Upper lobe of right lung (tissue), 1 donor: ENCODE measurements at regions not wholly inside any gene's neighbourhood (a gene's known extent, or its start where the extent isn't known, plus 50 kb on each side); places are given as distances from the start of the nearest gene placed in this dataset.

Experiments
- ATAC-seq: fragments of 200-7000 bp; cut with Tn5 transposase; one replicate; pipeline ENCODE4 v1.9.1; 2020; ENCODE audit warnings: mild to moderate bottlenecking, moderate library complexity
- DNase-seq: peaks from one replicate; pipeline ENCODE4 v3.0.0-alpha.2; 2020
- H3K27ac ChIP-seq: fragments of 200-600 bp; one replicate; pipeline ENCODE4 v1.8.0; 2022
- H3K27me3 ChIP-seq: fragments of 200-600 bp; one replicate; pipeline ENCODE4 v1.8.0; 2022; ENCODE audit warnings: mild to moderate bottlenecking
- H3K36me3 ChIP-seq: fragments of 200-600 bp; one replicate; pipeline ENCODE4 v1.8.0; 2022
- H3K4me1 ChIP-seq: fragments of 200-600 bp; one replicate; pipeline ENCODE4 v1.8.0; 2022
- H3K4me3 ChIP-seq: fragments of 200-600 bp; one replicate; pipeline ENCODE4 v1.8.0; 2022; ENCODE audit warnings: mild to moderate bottlenecking
- H3K9me3 ChIP-seq: fragments of 200-600 bp; one replicate; pipeline ENCODE4 v1.8.0; 2022
- CTCF ChIP-seq: fragments of 200-600 bp; IDR thresholded peaks from one replicate; pipeline ENCODE4 v1.8.0; 2022; ENCODE audit warnings: antibody characterized with exemption
- intact Hi-C: fragments of 100-400 bp; cut with DNase I; formaldehyde crosslinking; loops from one replicate; pipeline ENCODE4 v1.11.0; 2022
- donor health status: DM: no; HTN: yes; CAD: no; lungs with severe emphysema.

- Histone ChIP-seq H3K9me3 (no peaks in the 10 kb centered on the region), H3K4me3 (no peak overlapping the region), H3K4me1 (no peaks in the 10 kb centered on the region), H3K27ac (no peak overlapping the region), H3K36me3 (no peaks in the 10 kb centered on the region), H3K27me3 (no peaks in the 10 kb centered on the region)
- DNase-seq (no peak), ATAC-seq (peak; percentile 17)
- no peak for TF ChIP-seq CTCF
- intact Hi-C loops = no loop called here
Observed at GRCh38 chr11:25350899-25351803, 854.3 kb downstream of the LUZP2 start.

- DNase-seq (no peak), ATAC-seq (no peak)
- no peak for TF ChIP-seq CTCF
- Histone ChIP-seq H3K36me3 (no peaks in the 10 kb centered on the region), H3K4me1 (no peaks in the 10 kb centered on the region), H3K4me3 (no peak overlapping the region), H3K27ac (no peak overlapping the region), H3K27me3 (no peaks in the 10 kb centered on the region), H3K9me3 (no peaks in the 10 kb centered on the region)
- intact Hi-C loops = no loop called here
Observed at GRCh38 chr11:25357133-25357532, 860.3 kb downstream of the LUZP2 start.

GRCh38 chr11:25377466-25377865 lies 880.6 kb downstream of the LUZP2 start:
- ATAC-seq = no peak
- intact Hi-C loops = no loop called here
- Histone ChIP-seq H3K27me3 (no peaks in the 10 kb centered on the region), H3K27ac (no peak overlapping the region), H3K9me3 (no peaks in the 10 kb centered on the region), H3K4me1 (no peaks in the 10 kb centered on the region), H3K36me3 (no peaks in the 10 kb centered on the region), H3K4me3 (no peak overlapping the region)
- no peak for TF ChIP-seq CTCF
- DNase-seq = no peak

- intact Hi-C loops = no loop called here
Observed at GRCh38 chr11:25396847-25397246, 900.0 kb downstream of the LUZP2 start.

GRCh38 chr11:25408146-25408545 lies 911.3 kb downstream of the LUZP2 start:
- intact Hi-C loops = no loop called here
- DNase-seq = no peak
- Histone ChIP-seq H3K27ac (no peak overlapping the region), H3K4me3 (no peak overlapping the region), H3K4me1 (no peaks in the 10 kb centered on the region), H3K27me3 (no peaks in the 10 kb centered on the region), H3K36me3 (no peaks in the 10 kb centered on the region), H3K9me3 (no peaks in the 10 kb centered on the region)
- TF ChIP-seq CTCF = no peak
- no peak for ATAC-seq

More at GRCh38 chr11:25396847-25397246, 900.0 kb downstream of the LUZP2 start:
- no peak for DNase-seq
- H3K4me3 ChIP-seq = no peak overlapping the region
- no peaks in the 10 kb centered on the region for H3K4me1 ChIP-seq
- H3K9me3 ChIP-seq = no peaks in the 10 kb centered on the region
- H3K27me3 ChIP-seq = no peaks in the 10 kb centered on the region
- ATAC-seq = no peak
- TF ChIP-seq CTCF = no peak
- no peak overlapping the region for H3K27ac ChIP-seq
- no peaks in the 10 kb centered on the region for H3K36me3 ChIP-seq
